GM18498 (cell line): ENCODE measurements at regions not wholly inside any gene's neighbourhood (a gene's known extent, or its start where the extent isn't known, plus 50 kb on each side); places are given as distances from the start of the nearest gene placed in this dataset.
"Not testable (repeated sequence)": the region's sequence is repeated elsewhere in the genome, so short reads cannot be mapped to it uniquely, and the experiment has no call there.

Experiments
- ATAC-seq: cut with Tn5 transposase; IDR thresholded peaks from one replicate; pipeline ENCODE4 v1.9.1; 2021; ENCODE audit warnings: mild to moderate bottlenecking, moderate library complexity; ENCODE audit not compliant: unreplicated experiment

DNA sequence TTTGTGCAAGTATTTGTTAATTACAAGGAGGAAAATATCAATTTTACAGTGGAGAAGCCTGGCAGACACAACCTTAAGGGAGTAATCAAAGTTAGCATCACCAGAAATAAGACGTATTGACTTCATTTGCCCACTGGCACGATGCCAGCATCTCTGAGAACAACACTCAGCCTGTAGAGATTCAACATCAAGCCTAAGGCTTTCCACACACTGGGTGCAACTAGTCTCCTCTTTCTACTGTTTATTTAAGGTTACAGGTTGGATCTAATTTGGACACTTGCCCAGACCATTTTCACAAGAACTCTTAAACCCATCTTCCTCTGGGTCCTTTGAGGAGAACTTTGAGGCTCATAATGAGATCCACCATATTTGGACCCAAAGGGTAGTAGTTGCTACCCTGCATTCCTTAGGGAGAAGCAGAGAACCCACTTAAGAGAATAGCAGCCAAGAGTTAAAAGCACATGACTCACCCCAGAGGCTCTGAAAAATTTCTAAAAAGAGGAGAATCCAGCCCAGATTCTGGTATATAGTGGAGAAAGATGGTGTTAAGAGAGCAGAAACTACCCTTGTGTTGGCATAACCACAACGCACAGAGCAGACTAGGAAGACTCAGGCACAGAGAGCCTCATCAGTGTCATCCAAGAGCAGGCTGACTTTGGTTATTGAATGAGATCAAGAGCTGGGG lies 97.3 kb downstream of the CCDC71L start:
- no peak for ATAC-seq

- ATAC-seq = no peak
Observed at GRCh38 chr7:106562711-106563366, 98.1 kb downstream of the CCDC71L start.

- no peak for ATAC-seq
Observed at GRCh38 chr7:106561666-106562411, 99.1 kb downstream of the CCDC71L start.

DNA sequence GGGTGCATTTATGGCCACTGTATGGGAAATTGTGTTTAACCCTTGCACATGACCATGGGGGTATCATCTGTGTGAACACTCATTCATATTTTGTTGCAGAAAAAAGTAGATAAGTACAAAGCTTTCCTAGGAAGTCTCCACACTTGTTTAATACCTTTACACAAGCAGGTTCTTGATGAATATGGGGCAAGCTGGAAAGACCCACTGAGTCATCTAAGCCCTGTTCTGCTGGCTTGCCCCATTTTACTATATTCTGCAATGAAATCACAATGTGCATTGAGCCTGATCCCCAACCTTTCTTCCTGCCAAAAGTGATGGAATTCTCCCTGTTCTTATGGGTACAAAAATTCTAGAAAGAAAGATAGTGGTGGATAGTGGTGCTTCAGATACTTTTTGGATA lies 99.8 kb downstream of the CCDC71L start:
- no peak for ATAC-seq

GRCh38 chr7:106560482-106560881 lies 100.5 kb downstream of the CCDC71L start:
- ATAC-seq = no peak

DNA sequence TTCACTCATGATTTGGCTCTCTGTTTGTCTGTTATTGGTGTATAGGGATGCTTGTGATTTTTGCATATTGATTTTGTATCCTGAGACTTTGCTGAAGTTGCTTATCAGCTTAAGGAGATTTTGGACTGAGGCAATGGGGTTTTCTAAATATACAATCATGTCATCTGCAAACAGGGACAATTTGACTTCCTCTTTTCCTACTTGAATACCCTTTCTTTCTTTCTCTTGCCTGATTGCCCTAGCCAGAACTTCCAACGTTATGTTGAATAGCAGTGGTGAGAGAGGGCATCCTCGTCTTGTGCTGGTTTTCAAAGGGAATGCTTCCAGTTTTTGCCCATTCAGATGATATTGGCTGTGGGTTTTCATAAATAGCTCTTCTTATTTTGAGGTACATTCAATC lies 104.7 kb downstream of the CCDC71L start:
- not testable (repeated sequence) for ATAC-seq

DNA sequence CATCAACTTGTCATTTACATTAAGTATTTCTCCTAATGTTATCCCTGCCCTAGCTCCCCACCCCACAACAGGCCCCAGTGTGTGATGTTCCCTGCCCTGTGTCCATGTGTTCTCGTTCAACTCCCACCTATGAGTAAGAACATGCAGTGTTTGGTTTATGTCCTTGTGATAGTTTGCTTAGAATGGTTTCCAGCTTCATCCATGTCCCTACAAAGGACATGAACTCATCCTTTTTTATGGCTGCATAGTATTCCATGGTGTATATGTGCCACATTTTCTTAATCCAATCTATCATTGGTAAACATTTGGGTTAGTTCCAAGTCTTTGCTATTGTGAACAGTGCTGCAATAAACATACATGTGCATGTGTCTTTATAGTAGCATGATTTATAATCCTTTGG lies 106.3 kb downstream of the CCDC71L start:
- ATAC-seq = not testable (repeated sequence)

- no peak for ATAC-seq
Observed at GRCh38 chr7:106553446-106553836, 107.5 kb downstream of the CCDC71L start.

DNA sequence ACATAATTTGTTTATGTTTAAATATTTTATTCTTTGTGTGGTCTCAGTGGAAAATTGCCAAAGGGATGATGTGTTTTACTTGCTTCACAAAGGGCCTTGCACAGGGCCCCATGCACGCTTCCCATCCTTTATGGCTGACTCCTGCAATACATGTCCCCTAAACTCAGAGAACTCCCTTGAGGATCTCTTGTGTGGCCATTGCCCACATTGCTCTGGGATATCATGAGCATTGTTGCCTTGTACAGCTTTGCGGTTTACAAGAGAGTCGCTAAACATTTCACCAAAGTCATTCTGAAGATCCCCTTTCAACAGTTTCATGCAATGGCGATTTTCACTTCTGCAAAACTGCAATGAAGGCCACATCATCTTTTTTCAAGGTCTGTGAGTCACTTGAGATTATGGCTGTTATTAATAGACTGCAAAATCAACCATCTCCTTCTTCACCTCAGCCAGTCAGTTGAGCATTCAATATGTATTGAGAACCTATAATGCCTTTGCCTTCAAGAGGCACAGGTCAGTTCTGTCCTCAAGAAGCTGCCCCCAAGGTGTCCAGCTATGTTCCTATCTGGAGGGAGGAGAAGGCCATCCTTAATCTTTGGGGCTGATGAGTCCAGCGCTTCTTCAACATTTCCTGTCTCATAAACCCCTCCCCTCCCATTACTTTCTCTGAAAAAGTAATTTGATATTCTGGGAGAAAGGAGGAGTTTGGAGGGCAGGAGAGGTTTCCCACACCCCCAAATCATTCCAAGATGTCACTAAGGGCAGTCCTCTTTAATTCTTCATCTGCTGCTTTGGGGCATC lies 108.1 kb downstream of the CCDC71L start:
- peak; percentile 98 for ATAC-seq

- no peak for ATAC-seq
Observed at GRCh38 chr7:106551936-106552335, 109.0 kb downstream of the CCDC71L start.

DNA sequence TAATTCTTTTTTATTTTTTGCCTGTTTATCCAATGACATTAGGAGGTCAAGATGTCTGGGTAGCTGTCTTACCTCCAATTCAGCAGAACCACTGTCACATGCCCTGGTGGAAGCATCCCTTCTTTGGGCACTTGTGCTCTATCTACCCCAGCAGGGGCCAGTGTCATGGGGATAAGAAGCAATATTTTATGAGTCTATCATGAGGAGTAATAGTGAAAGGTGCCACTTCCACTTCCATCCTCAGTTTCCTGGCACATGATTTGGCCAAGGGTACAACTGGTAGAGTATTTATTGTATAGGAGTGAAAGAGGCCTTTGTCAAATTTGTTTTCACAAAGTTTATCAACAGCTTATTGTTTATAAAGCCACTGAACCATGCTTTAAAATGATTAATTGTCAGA lies 112.5 kb downstream of the CCDC71L start:
- ATAC-seq = no peak

DNA sequence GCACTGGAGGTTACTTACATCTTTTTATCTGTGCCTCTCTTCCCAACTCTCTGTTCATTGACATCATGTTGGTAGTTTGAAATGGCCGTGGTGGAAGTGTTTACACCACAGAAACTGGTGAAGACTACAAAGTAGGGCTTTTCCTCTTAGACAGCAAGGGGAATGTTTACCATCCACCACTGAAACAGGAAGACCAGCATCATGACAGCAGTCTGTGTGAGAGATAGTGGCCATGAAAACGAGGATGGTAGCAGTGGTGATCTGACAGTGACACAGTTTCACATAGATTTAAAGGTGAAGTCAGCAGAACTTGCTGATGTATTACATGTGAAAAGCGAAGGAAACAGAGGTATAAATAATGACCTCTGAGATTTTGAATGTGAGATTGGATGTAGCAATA lies 115.7 kb downstream of the CCDC71L start:
- peak; percentile 54 for ATAC-seq

GRCh38 chr7:106543221-106543757 lies 117.7 kb downstream of the CCDC71L start:
- ATAC-seq = no peak

- ATAC-seq = peak; percentile 85
Observed at GRCh38 chr7:106542550-106543220, 118.3 kb downstream of the CCDC71L start.

GRCh38 chr7:106538638-106539037 lies 122.3 kb downstream of the CCDC71L start:
- no peak for ATAC-seq

GRCh38 chr7:106537119-106537518 lies 123.8 kb downstream of the CCDC71L start:
- no peak for ATAC-seq

GRCh38 chr7:106536079-106536478 lies 124.9 kb downstream of the CCDC71L start:
- no peak for ATAC-seq

- no peak for ATAC-seq
Observed at GRCh38 chr7:106535234-106535932, 125.6 kb downstream of the CCDC71L start.

DNA sequence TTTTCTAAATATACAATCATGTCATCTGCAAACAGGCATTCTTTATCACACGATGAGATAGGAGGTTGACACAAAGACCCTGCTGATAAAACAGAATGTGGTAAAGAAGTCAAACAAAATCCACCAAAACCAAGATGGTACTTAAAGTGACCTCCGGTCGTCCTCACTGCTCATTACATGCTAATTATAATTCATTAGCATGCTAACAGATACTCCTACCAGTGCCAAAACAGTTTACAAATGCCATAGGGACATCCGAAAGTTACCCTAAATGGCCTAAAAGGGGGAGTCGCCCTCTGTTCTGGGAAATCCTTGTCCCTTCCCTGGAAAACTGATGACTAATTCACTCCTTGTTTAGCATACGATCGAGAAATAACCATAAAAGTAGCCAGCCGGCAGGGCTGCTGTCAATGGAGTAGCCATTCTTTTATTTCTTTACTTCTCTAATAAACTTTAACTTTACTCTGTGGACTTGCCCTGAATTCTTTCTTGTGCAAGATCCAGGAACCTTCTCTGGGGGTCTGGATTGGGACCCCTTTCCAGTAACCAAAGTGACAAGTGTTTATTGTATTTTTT lies 126.6 kb downstream of the CCDC71L start:
- no peak for ATAC-seq
